ENCODE measurements at regions not wholly inside any gene's neighbourhood (a gene's known extent, or its start where the extent isn't known, plus 50 kb on each side); places are given as distances from the start of the nearest gene placed in this dataset.

DNA sequence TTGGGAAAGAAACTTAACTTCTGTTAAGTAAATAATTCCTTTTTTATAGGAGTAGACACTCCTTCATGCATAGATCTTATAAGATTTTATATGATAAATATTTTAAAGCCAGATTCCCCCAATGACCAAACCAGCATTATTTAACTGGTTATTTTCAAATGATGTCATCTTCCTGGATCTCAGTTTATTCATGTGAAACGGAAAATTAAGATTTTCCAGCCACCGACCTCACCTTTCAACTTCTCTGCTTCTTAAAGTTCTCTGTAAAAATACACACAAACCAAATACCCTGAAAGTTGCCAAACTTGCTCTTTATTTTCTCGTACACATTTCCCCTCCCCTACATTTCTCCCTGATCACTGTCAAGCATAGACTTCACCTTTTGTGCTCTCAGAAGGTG is 364.2 kb downstream of the GALC start:
- TF ChIP-seq, protein P1, sequence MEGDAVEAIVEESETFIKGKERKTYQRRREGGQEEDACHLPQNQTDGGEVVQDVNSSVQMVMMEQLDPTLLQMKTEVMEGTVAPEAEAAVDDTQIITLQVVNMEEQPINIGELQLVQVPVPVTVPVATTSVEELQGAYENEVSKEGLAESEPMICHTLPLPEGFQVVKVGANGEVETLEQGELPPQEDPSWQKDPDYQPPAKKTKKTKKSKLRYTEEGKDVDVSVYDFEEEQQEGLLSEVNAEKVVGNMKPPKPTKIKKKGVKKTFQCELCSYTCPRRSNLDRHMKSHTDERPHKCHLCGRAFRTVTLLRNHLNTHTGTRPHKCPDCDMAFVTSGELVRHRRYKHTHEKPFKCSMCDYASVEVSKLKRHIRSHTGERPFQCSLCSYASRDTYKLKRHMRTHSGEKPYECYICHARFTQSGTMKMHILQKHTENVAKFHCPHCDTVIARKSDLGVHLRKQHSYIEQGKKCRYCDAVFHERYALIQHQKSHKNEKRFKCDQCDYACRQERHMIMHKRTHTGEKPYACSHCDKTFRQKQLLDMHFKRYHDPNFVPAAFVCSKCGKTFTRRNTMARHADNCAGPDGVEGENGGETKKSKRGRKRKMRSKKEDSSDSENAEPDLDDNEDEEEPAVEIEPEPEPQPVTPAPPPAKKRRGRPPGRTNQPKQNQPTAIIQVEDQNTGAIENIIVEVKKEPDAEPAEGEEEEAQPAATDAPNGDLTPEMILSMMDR (IDR thresholded peaks at IDR 0.05) = no peak

DNA sequence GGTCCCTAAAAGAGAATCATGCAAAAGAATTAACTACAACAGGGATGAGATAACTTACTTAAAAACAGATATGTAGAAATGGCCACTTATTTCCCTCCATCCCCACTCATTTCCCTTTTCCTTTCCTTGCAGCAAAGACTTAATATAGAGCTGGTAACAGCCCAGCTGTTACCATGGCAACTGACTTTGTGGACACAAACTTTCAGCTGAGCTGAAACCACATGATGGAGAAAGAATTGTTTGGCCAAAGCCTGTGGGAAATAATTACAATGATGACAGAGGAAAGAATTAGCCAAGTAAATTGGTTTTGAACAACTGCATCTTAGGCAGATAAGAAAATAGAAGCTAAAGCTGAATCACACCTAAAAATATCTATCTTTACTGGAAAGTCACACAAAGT is 364.9 kb downstream of the GALC start:
- TF ChIP-seq, protein P1 (IDR thresholded peaks at IDR 0.05) = no peak

DNA sequence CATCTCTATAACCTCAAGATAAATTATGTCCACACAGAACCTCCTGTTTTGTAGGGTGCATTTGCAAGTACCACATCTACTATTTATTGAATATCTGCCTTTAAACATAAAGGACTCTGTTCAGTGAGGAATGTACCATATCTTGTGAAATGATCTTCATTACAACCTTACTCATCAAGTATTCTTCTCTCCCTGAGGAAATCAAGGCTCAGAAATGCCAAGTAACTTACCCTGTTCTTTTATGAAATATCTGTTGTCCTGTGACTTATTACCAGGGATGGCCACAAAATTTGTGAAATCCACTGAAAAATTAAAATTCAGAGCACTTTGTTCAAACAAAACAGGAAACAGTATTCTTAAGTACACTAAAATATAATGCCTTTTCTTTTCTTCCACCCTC is 366.7 kb downstream of the GALC start:
- TF ChIP-seq, protein P1 (IDR thresholded peaks at IDR 0.05) = no peak

DNA sequence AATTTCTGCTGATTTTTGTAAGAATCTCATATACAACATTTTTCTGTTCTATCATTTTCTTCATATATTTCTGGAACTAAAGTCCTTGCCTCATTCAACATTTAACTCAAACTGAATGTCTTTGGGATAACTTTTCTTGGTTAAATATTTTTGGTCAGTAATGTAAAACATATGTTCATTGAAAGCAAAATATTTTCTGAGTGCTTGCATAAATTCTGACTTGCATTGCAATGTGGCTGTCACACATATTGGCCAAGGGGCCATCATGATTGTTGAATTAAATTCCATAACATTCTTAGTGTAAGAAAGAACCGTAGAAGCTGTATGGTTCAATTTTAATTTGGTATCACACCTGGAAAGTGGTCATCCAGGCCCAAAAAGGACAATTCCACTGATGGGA is 369.4 kb downstream of the GALC start:
- TF ChIP-seq, protein P1 (IDR thresholded peaks at IDR 0.05) = no peak

DNA sequence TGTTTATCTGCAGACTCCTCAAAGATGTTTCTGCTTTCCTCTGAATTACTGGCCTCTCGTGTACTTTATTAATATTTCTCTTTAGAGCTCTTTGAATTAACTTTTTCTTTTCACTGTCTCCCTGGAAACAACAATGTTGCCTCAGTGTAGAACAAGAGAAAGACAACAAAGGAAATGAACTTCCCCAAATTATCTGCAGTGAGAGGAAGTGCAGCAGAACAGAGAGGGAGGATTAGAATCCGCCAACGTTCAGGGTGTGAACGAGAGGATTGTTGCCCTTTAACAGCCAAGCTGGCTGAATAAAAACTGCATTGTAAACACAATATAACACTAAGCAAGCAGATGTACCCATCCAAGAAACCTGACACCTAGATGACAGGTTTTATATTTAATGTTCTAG is 375.9 kb downstream of the GALC start:
- TF ChIP-seq, protein P1 (IDR thresholded peaks at IDR 0.05) = no peak

DNA sequence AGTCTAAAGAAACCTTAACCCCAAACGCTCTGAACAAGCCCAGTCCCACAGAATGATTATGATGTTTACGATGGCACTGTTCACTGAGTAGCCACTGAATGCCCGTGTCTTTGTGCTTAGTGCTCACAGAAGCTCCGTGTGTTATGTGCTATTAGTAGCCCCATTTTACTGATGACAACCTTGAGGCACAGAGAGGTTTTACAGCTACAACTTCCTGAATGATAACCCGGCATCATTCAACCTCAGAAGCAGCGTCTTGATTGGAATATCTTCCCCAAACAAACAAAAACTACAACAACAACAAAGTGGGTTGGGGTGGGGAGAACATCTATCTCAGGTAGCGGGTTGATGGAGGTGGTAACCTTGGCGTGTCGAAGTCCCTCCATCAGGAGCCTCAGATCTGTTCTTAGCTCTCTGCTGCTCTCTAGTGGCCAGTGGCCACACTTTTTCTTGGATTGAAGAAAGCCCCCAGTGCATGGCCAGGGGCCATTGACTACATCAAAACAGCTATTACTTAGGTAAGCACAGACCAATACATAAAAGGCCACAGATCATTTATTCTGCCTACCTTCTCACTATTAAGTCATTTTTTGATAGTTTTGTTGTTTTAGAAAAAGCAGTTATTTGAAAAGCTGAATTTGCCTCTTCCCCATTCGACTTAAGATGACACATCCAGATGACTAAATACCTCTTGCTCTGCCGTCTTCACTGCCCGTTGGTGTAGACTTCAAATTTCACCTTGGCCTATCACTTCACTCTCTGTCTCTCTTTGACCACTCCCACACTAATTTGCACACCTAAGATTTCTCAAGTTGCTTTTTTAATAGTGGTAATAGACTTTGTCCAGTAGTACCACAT is 376.9 kb downstream of the GALC start:
- TF ChIP-seq, protein P1 (IDR thresholded peaks at IDR 0.05) = peak; percentile 81

DNA sequence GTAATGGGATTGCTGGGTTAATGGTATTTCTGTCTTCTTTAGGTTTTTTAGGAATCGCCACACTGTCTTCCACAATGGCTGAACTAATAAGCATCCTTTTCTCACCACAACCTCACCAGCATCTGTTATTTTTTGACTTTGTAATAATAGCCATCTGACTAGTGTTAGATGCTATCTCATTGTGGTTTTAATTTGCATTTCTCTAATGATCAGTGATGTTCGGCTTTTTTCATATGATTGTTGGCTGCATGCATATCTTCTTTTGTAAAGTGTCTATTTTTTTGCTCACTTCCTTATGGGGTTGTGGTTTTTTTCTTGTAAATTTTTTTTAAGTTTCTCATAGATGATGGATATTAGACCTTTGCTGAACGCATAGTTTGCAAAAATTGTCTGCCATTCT is 377.9 kb downstream of the GALC start:
- TF ChIP-seq, protein P1 (IDR thresholded peaks at IDR 0.05) = no peak

Data from LNCAP (cell line).